ENCODE measurements at regions not wholly inside any gene's neighbourhood (a gene's known extent, or its start where the extent isn't known, plus 50 kb on each side); places are given as distances from the start of the nearest gene placed in this dataset.

DNA sequence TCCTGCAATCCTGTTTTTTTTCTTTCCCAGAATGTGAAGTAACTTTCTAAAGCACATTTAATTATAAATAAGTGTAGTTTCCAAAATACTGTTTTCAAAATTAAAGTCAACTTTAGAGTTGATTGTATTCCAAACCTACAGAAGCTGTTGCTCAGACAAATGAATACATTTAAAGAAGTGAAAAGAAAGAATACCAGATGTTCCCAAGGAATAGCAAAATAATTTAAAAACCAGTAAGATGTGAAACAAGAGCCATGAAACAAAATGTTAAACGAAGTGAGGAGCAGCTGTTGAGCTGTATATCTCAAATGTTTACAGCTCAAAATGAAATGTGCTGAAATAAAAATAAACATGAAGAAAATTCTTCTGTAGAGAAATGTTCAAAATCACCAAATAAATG, 627.4 kb upstream of the NDST4 start:
- POLR2A ChIA-PET = no interaction called here
- H3K4me3 ChIP-seq (ENCODE audit: low read depth, low read length) = no peak overlapping the region
- no peaks in the 10 kb centered on the region for H3K9me3 ChIP-seq (ENCODE audit: control insufficient read depth, insufficient read depth, low read depth, low read length)
- no peaks in the 10 kb centered on the region for H3K36me3 ChIP-seq (ENCODE audit: control insufficient read depth in 2 of 2, insufficient read depth in 1 of 2, low read length in 2 of 2)
- no peak overlapping the region for H3K27ac ChIP-seq (ENCODE audit: extremely low read depth, low read depth, low read length)
- TF ChIP-seq ZNF423 (tag by site-specific recombination; IDR thresholded peaks at IDR 0.05) (no peak), ZNF114 (tag by site-specific recombination; IDR thresholded peaks at IDR 0.05) (no peak), ZNF624 (tag by site-specific recombination; IDR thresholded peaks at IDR 0.05) (no peak), ZNF223 (tag by site-specific recombination; IDR thresholded peaks at IDR 0.05) (no peak), ZNF629 (tag by site-specific recombination; IDR thresholded peaks at IDR 0.05) (no peak), ZNF777 (tag by site-specific recombination; IDR thresholded peaks at IDR 0.05; ENCODE audit: borderline replicate concordance) (no peak), ZNF521 (tag by site-specific recombination; IDR thresholded peaks at IDR 0.05) (no peak)
- H3K4me1 ChIP-seq (ENCODE audit: control insufficient read depth, insufficient read depth, low read length) = no peaks in the 10 kb centered on the region
- CTCF ChIA-PET = no interaction called here

DNA sequence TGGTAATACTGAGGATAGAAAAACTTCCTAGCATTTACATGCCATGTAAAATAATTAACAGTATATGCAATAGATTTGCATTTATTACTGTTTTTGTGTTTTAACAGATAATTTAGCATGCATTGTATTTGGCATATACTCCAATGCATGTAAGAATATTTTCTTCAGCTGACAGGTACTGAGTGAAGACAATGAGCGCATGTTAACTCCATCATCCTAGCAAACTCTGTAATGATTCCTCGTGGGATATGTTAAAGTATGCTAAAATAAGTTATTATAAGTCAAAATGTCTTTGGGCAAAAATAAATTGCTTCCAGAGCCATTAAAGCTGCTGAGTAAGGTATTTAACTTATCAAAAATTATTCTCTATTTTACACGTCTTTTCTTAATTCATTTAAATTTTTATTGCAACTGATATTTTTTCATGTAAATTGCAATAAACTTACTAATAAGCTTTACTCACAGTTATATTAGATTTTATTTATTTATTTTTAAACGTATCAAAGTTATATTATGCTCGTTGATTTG, 616.4 kb upstream of the NDST4 start:
- TF ChIP-seq ZNF175 (tag by site-specific recombination; IDR thresholded peaks at IDR 0.05) (no peak), EGR2 (tag by site-specific recombination; IDR thresholded peaks at IDR 0.05; ENCODE audit: low read depth) (no peak), HOXC10 (CRISPR knock-in tag; IDR thresholded peaks at IDR 0.05) (no peak), ZNF610 (tag by site-specific recombination; IDR thresholded peaks at IDR 0.05; ENCODE audit: borderline replicate concordance) (no peak), ZBTB1 (tag by site-specific recombination; IDR thresholded peaks at IDR 0.05) (no peak), ZBTB20 (tag by site-specific recombination; IDR thresholded peaks at IDR 0.05) (no peak), ZNF785 (tag by site-specific recombination; IDR thresholded peaks at IDR 0.05) (no peak), ZNF623 (tag by site-specific recombination; IDR thresholded peaks at IDR 0.05) (no peak), SALL2 (tag by site-specific recombination; IDR thresholded peaks at IDR 0.05; ENCODE audit: borderline replicate concordance) (no peak), ZNF174 (tag by site-specific recombination; IDR thresholded peaks at IDR 0.05) (no peak), ZNF24 (tag by site-specific recombination; IDR thresholded peaks at IDR 0.05) (no peak), RBAK (tag by site-specific recombination; IDR thresholded peaks at IDR 0.05) (no peak), ZFP69B (tag by site-specific recombination; IDR thresholded peaks at IDR 0.05) (no peak)
- TF ChIP-seq, protein P1, sequence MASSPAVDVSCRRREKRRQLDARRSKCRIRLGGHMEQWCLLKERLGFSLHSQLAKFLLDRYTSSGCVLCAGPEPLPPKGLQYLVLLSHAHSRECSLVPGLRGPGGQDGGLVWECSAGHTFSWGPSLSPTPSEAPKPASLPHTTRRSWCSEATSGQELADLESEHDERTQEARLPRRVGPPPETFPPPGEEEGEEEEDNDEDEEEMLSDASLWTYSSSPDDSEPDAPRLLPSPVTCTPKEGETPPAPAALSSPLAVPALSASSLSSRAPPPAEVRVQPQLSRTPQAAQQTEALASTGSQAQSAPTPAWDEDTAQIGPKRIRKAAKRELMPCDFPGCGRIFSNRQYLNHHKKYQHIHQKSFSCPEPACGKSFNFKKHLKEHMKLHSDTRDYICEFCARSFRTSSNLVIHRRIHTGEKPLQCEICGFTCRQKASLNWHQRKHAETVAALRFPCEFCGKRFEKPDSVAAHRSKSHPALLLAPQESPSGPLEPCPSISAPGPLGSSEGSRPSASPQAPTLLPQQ (tag by site-specific recombination; IDR thresholded peaks at IDR 0.05) = no peak
- TF ChIP-seq, protein P2, sequence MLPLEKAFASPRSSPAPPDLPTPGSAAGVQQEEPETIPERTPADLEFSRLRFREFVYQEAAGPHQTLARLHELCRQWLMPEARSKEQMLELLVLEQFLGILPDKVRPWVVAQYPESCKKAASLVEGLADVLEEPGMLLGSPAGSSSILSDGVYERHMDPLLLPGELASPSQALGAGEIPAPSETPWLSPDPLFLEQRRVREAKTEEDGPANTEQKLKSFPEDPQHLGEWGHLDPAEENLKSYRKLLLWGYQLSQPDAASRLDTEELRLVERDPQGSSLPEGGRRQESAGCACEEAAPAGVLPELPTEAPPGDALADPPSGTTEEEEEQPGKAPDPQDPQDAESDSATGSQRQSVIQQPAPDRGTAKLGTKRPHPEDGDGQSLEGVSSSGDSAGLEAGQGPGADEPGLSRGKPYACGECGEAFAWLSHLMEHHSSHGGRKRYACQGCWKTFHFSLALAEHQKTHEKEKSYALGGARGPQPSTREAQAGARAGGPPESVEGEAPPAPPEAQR (tag by site-specific recombination; IDR thresholded peaks at IDR 0.05) = no peak
- ChIA-PET POLR2A (no interaction called here), CTCF (no interaction called here)
- H3K9me3 ChIP-seq (ENCODE audit: control insufficient read depth, insufficient read depth, low read depth, low read length) = no peaks in the 10 kb centered on the region
- H3K4me3 ChIP-seq (ENCODE audit: low read depth, low read length) = no peak overlapping the region
- H3K36me3 ChIP-seq (ENCODE audit: control insufficient read depth in 2 of 2, insufficient read depth in 1 of 2, low read length in 2 of 2) = no peaks in the 10 kb centered on the region
- no peak overlapping the region for H3K27ac ChIP-seq (ENCODE audit: extremely low read depth, low read depth, low read length)
- no peaks in the 10 kb centered on the region for H3K4me1 ChIP-seq (ENCODE audit: control insufficient read depth, insufficient read depth, low read length)

DNA sequence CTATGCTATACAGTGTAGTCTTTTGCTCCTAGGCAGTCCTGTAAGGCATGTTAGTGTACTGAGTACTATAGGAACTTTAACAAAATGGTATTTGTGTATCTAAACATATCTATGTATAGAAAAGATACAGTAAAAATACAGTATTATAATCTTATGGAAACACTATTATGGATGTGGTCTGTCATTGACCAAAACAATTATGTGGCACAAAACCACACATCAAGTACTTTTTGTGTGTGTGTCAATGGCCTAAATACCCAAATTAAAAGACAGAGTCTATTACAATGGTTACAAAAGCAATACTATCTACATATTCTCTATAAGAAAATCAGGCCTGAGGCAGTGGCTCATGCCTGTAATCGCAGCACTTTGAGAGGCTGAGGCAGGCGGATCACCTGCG, 610.2 kb upstream of the NDST4 start:
- Histone ChIP-seq H3K4me3 (ENCODE audit: low read depth, low read length) (no peak overlapping the region), H3K9me3 (ENCODE audit: control insufficient read depth, insufficient read depth, low read depth, low read length) (no peaks in the 10 kb centered on the region), H3K36me3 (ENCODE audit: control insufficient read depth in 2 of 2, insufficient read depth in 1 of 2, low read length in 2 of 2) (no peaks in the 10 kb centered on the region), H3K4me1 (ENCODE audit: control insufficient read depth, insufficient read depth, low read length) (no peaks in the 10 kb centered on the region), H3K27ac (ENCODE audit: extremely low read depth, low read depth, low read length) (no peak overlapping the region)
- ChIA-PET CTCF (no interaction called here), POLR2A (no interaction called here)
- TF ChIP-seq ZNF768 (tag by site-specific recombination; IDR thresholded peaks at IDR 0.05) = no peak
- TF ChIP-seq ZNF670 (tag by site-specific recombination; IDR thresholded peaks at IDR 0.05; ENCODE audit: low read depth) = no peak
- TF ChIP-seq ZNF121 (tag by site-specific recombination; IDR thresholded peaks at IDR 0.05) = no peak
- no peak for TF ChIP-seq ZNF426 (tag by site-specific recombination; IDR thresholded peaks at IDR 0.05)
- TF ChIP-seq, protein P3, sequence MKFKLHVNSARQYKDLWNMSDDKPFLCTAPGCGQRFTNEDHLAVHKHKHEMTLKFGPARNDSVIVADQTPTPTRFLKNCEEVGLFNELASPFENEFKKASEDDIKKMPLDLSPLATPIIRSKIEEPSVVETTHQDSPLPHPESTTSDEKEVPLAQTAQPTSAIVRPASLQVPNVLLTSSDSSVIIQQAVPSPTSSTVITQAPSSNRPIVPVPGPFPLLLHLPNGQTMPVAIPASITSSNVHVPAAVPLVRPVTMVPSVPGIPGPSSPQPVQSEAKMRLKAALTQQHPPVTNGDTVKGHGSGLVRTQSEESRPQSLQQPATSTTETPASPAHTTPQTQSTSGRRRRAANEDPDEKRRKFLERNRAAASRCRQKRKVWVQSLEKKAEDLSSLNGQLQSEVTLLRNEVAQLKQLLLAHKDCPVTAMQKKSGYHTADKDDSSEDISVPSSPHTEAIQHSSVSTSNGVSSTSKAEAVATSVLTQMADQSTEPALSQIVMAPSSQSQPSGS (tag by site-specific recombination; IDR thresholded peaks at IDR 0.05; ENCODE audit: low read depth) = no peak
- TF ChIP-seq ZNF48 (tag by site-specific recombination; IDR thresholded peaks at IDR 0.05) = no peak
- no peak for TF ChIP-seq ZNF610 (tag by site-specific recombination; IDR thresholded peaks at IDR 0.05; ENCODE audit: borderline replicate concordance)
- TF ChIP-seq ZXDB (tag by site-specific recombination; IDR thresholded peaks at IDR 0.05) = no peak
- no peak for TF ChIP-seq TCF7L2 (IDR thresholded peaks at IDR 0.05; ENCODE audit: borderline replicate concordance, low read depth, low read length)
- no peak for TF ChIP-seq ZNF324 (tag by site-specific recombination; IDR thresholded peaks at IDR 0.05)
- no peak for TF ChIP-seq ZNF169 (tag by site-specific recombination; IDR thresholded peaks at IDR 0.05)
